HEK293T (cell line): ENCODE measurements at regions not wholly inside any gene's neighbourhood (a gene's known extent, or its start where the extent isn't known, plus 50 kb on each side); places are given as distances from the start of the nearest gene placed in this dataset.

Experiments
- FOXK2 ChIP-seq: fragments of 450-650 bp; IDR thresholded peaks from 2 replicates; pipeline ENCODE4 v1.6.1; 2016; ENCODE audit warnings: mild to moderate bottlenecking
- FOXM1 ChIP-seq: fragments of 450-650 bp; IDR thresholded peaks from 2 replicates; pipeline ENCODE4 v1.6.1; 2017; ENCODE audit warnings: mild to moderate bottlenecking, borderline replicate concordance
- L3MBTL2 ChIP-seq: fragments of 450-650 bp; conservative IDR thresholded peaks from 2 replicates; pipeline ENCODE4 v1.6.1; 2016; ENCODE audit warnings: mild to moderate bottlenecking
- TARDBP ChIP-seq: fragments of 450-650 bp; IDR thresholded peaks from 2 replicates; pipeline ENCODE4 v1.6.1; 2016
- ZNF384 ChIP-seq: fragments of 450-650 bp; IDR thresholded peaks from 2 replicates; pipeline ENCODE4 v1.6.1; 2016

- TF ChIP-seq TARDBP: no peak
- TF ChIP-seq L3MBTL2: no peak
- TF ChIP-seq FOXM1: no peak
- no peak for TF ChIP-seq ZNF384
- TF ChIP-seq FOXK2: no peak
Measured at GRCh38 chr4:86441175-86441936, 81.5 kb upstream of the MAPK10 start.
